ENCODE measurements at regions not wholly inside any gene's neighbourhood (a gene's known extent, or its start where the extent isn't known, plus 50 kb on each side); places are given as distances from the start of the nearest gene placed in this dataset.

DNA sequence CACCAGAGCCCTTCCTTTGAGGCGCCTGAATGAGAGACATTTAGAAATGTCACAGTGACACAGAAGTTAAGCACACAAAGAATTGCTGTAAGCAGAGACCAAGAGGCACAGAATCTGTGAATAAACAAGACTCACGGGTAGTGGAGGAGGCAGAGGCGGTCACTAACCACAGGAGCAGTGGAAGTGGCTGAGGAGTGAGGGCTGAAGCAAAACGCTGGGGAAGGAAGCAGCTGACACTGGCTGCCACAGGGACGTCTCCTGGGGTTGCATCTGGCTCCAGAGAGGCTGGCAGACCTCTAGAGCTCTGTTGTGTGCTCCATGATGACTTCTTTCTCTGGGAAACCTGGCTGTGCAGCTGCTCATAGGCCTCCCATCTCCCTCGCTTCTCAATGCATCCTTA is 65.0 kb upstream of the SLC2A12 start:
- Histone ChIP-seq H3K4me2 (ENCODE audit: low read length) (no peak overlapping the region), H3K9me3 (ENCODE audit: insufficient read depth, low read length) (no peaks in the 10 kb centered on the region), H2AFZ (ENCODE audit: low read depth, low read length) (no peak overlapping the region), H3K4me3 (ENCODE audit: low read length) (no peak overlapping the region), H3K27ac (ENCODE audit: low read length) (no peak overlapping the region), H3K79me2 (ENCODE audit: low read length) (no peaks in the 10 kb centered on the region), H3K4me1 (ENCODE audit: low read length) (no peaks in the 10 kb centered on the region), H3K9ac (ENCODE audit: low read length) (no peak overlapping the region), H3K36me3 (replicated peaks; ENCODE audit: low read depth, low read length) (no peaks in the 10 kb centered on the region), H4K20me1 (ENCODE audit: insufficient read depth, low read length) (no peaks in the 10 kb centered on the region), H3K27me3 (ENCODE audit: low read depth, low read length) (no peaks in the 10 kb centered on the region)
- TF ChIP-seq, protein P1, sequence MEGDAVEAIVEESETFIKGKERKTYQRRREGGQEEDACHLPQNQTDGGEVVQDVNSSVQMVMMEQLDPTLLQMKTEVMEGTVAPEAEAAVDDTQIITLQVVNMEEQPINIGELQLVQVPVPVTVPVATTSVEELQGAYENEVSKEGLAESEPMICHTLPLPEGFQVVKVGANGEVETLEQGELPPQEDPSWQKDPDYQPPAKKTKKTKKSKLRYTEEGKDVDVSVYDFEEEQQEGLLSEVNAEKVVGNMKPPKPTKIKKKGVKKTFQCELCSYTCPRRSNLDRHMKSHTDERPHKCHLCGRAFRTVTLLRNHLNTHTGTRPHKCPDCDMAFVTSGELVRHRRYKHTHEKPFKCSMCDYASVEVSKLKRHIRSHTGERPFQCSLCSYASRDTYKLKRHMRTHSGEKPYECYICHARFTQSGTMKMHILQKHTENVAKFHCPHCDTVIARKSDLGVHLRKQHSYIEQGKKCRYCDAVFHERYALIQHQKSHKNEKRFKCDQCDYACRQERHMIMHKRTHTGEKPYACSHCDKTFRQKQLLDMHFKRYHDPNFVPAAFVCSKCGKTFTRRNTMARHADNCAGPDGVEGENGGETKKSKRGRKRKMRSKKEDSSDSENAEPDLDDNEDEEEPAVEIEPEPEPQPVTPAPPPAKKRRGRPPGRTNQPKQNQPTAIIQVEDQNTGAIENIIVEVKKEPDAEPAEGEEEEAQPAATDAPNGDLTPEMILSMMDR (IDR thresholded peaks at IDR 0.05; ENCODE audit: low read depth, low read length): no peak
- no peak for TF ChIP-seq EZH2phosphoT487 (IDR thresholded peaks at IDR 0.05; ENCODE audit: low read depth)

DNA sequence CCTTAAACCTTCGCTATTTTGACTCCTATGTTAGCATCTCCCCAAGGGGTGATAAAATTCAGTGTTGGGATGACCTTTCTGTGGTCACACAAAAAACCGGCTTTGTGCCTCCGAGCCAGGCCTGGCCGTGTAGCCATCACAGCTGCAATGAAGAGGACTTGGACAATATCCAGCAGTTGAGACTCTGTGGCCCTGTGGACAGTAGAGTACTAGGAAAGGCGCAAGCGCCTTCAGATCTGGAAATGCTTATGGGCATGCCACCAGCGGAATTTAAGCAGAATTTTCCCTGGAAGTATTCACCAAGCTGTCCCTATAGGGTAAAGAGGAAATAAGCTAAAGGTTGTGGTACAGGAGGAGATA is 63.3 kb upstream of the SLC2A12 start:
- no peaks in the 10 kb centered on the region for H4K20me1 ChIP-seq (ENCODE audit: insufficient read depth, low read length)
- no peak overlapping the region for H3K4me2 ChIP-seq (ENCODE audit: low read length)
- H3K27ac ChIP-seq (ENCODE audit: low read length): no peak overlapping the region
- H2AFZ ChIP-seq (ENCODE audit: low read depth, low read length): no peak overlapping the region
- no peaks in the 10 kb centered on the region for H3K79me2 ChIP-seq (ENCODE audit: low read length)
- TF ChIP-seq EZH2phosphoT487 (IDR thresholded peaks at IDR 0.05; ENCODE audit: low read depth): no peak
- TF ChIP-seq, protein P1 (IDR thresholded peaks at IDR 0.05; ENCODE audit: low read depth, low read length): no peak
- H3K9ac ChIP-seq (ENCODE audit: low read length): no peak overlapping the region
- H3K36me3 ChIP-seq (replicated peaks; ENCODE audit: low read depth, low read length): no peaks in the 10 kb centered on the region
- no peaks in the 10 kb centered on the region for H3K4me1 ChIP-seq (ENCODE audit: low read length)
- no peak overlapping the region for H3K4me3 ChIP-seq (ENCODE audit: low read length)
- no peaks in the 10 kb centered on the region for H3K9me3 ChIP-seq (ENCODE audit: insufficient read depth, low read length)
- H3K27me3 ChIP-seq (ENCODE audit: low read depth, low read length): no peaks in the 10 kb centered on the region

DNA sequence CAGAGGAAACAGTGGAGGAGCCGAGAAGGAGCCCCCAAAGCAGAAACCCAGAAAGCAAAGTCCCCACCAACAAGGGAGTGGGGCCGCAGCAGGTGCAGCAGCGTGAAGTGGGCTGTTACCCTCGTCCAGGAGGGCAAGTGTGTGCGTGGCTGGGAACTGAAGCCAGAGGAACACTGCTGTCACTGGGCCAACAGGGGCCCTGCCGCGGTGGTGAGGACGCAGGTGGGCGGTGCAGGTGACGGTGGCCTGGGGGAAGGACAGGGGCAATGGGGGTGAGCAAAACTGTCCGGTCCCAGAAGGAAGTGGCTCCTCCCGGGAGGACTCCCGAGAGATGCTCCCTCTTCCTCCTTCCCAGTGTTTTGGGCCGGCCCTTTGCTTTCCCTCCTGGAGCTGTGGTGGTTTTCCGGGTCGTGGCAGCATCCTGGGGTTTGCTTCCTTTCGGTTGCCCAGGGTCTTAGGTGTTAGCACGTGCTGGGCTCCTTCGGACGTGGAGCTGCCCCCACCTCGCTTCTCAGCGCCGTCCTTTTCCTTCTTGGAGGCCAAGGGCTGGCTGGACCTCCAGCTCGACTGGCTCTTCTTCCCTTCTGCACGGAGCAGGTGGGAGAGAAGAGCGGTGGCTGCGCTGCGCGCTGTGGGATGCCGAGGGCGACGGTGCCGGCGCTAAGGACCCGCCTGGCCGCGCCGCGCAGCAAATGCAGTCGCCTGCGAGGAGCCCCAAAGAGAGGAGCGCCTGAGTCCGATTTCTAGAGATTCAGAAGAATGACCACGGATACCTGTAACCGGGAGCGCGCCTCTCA is 62.7 kb upstream of the SLC2A12 start:
- no peak overlapping the region for H2AFZ ChIP-seq (ENCODE audit: low read depth, low read length)
- H3K4me3 ChIP-seq (ENCODE audit: low read length): no peak overlapping the region
- no peaks in the 10 kb centered on the region for H3K9me3 ChIP-seq (ENCODE audit: insufficient read depth, low read length)
- H3K4me1 ChIP-seq (ENCODE audit: low read length): no peaks in the 10 kb centered on the region
- TF ChIP-seq EZH2phosphoT487 (IDR thresholded peaks at IDR 0.05; ENCODE audit: low read depth): no peak
- TF ChIP-seq, protein P1 (IDR thresholded peaks at IDR 0.05; ENCODE audit: low read depth, low read length): no peak
- H3K4me2 ChIP-seq (ENCODE audit: low read length): no peak overlapping the region
- no peak overlapping the region for H3K9ac ChIP-seq (ENCODE audit: low read length)
- no peaks in the 10 kb centered on the region for H3K79me2 ChIP-seq (ENCODE audit: low read length)
- no peaks in the 10 kb centered on the region for H3K36me3 ChIP-seq (replicated peaks; ENCODE audit: low read depth, low read length)
- no peak overlapping the region for H3K27ac ChIP-seq (ENCODE audit: low read length)
- H3K27me3 ChIP-seq (ENCODE audit: low read depth, low read length): no peaks in the 10 kb centered on the region
- no peaks in the 10 kb centered on the region for H4K20me1 ChIP-seq (ENCODE audit: insufficient read depth, low read length)

DNA sequence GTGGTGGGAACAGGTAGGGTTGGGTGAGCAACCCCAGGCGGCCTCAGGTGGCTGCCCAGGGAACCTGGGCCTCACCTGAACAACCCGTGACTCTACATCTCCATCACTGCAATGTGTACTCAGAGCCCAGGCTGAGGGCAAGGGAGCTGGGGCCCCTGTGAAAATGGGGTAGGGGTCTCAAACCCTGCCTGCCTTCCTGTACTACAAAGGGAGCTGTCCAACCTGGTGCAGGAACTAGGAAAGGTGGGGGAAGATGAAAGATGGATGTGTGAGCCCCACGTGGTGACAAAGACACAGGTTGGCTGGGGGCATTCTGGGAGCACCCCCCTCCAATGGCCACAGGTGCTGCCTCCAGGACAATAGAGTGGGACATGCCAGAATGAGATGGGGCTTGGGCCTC is 62.1 kb upstream of the SLC2A12 start:
- H3K36me3 ChIP-seq (replicated peaks; ENCODE audit: low read depth, low read length): no peaks in the 10 kb centered on the region
- H3K27me3 ChIP-seq (ENCODE audit: low read depth, low read length): no peaks in the 10 kb centered on the region
- no peak overlapping the region for H3K27ac ChIP-seq (ENCODE audit: low read length)
- no peak overlapping the region for H3K4me3 ChIP-seq (ENCODE audit: low read length)
- no peaks in the 10 kb centered on the region for H3K4me1 ChIP-seq (ENCODE audit: low read length)
- no peak overlapping the region for H3K4me2 ChIP-seq (ENCODE audit: low read length)
- TF ChIP-seq EZH2phosphoT487 (IDR thresholded peaks at IDR 0.05; ENCODE audit: low read depth): no peak
- TF ChIP-seq, protein P1 (IDR thresholded peaks at IDR 0.05; ENCODE audit: low read depth, low read length): no peak
- no peaks in the 10 kb centered on the region for H3K79me2 ChIP-seq (ENCODE audit: low read length)
- no peaks in the 10 kb centered on the region for H4K20me1 ChIP-seq (ENCODE audit: insufficient read depth, low read length)
- H3K9me3 ChIP-seq (ENCODE audit: insufficient read depth, low read length): no peaks in the 10 kb centered on the region
- H2AFZ ChIP-seq (ENCODE audit: low read depth, low read length): no peak overlapping the region
- H3K9ac ChIP-seq (ENCODE audit: low read length): no peak overlapping the region

All from OCI-LY3 (cell line).